ENCODE measurements at regions not wholly inside any gene's neighbourhood (a gene's known extent, or its start where the extent isn't known, plus 50 kb on each side); places are given as distances from the start of the nearest gene placed in this dataset.
"Not testable (repeated sequence)": the region's sequence is repeated elsewhere in the genome, so short reads cannot be mapped to it uniquely, and the experiment has no call there.

DNA sequence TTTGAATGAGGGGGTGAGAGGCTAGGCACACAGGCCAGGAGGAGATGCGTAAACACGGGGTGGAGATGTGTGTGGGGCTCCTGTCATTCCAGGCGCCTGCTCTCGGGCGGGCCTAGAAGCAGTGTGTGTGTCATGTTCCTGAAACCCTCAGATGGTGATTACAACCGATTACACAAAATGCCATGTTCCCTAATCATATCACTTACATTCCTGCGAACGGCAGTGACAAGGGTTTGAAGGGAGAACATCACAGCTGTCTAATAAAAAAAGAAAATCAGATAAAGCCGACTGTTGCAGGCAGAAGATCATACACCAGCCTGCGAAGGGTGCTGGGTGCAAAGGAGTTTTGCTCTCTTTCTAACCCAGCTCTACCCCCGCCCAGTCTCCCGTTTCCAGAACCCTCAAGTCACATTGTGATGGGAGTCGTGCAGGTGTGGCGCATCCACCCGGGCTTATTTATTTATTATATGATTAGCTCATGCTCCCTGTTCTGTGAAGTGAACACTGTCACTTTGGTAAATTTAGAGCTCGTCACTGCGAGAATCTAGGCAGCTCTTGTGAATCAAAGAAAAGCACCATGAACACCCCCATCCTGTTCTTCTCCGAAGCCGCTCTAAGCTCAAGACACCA, 140.3 kb downstream of the NR2F2 start:
- no peak for DNase-seq

GRCh38 chr15:96472681-96473080, 142.2 kb downstream of the NR2F2 start:
- no peak for DNase-seq

DNA sequence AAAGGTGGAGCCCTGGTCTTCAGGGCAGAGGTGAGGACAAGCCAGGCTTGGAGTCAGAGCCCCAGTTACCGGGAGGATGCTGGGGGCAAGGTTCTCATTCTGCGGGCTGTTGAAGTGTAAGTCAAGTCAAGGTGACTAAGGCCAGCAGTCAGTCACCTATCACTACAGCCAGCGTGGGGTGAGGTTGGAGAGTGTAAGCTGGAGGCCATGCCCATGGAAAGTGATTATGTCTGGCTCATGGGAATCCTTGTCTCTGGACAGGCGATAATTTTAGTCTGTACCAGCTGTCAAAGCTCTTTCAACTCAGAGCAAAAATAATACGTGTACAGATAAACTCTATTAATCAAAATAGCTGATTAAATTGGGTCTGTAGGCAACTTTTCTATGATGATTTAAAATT, 143.1 kb downstream of the NR2F2 start:
- DNase-seq = no peak

- DNase-seq = no peak
These were observed 143.7 kb downstream of the NR2F2 start for GRCh38 chr15:96474231-96474664.

- no peak for DNase-seq
These were observed 146.7 kb downstream of the NR2F2 start for GRCh38 chr15:96477227-96477626.

GRCh38 chr15:96484412-96484811, 153.9 kb downstream of the NR2F2 start:
- DNase-seq = not testable (repeated sequence)

- DNase-seq = no peak
These were observed 154.3 kb downstream of the NR2F2 start for GRCh38 chr15:96484830-96485229.

GRCh38 chr15:96487245-96487644, 156.7 kb downstream of the NR2F2 start:
- DNase-seq = no peak

GRCh38 chr15:96491066-96491699, 160.7 kb downstream of the NR2F2 start:
- DNase-seq = not testable (repeated sequence)

GRCh38 chr15:96491700-96492644, 161.5 kb downstream of the NR2F2 start:
- DNase-seq = not testable (repeated sequence)

GRCh38 chr15:96494505-96494904, 164.0 kb downstream of the NR2F2 start:
- DNase-seq = no peak

DNA sequence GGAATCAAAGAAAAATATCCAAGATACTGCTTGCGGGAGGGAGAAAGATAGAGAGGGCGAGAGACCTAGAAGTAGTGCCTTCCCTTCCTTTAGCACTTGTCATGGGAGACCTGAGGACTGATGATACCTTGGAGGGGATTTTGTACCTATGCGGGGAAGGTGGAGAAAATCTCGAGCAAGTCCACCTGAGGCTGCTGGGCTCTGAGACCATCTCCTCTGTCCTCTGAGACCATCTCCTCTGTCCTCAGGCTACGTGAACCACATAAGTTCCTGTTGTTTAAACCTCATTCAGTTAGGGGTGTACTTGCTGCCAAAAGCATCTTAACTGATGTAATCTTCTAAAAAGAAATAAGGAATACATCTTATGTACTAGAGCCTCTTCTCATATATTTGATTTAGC, 164.9 kb downstream of the NR2F2 start:
- DNase-seq = no peak

DNA sequence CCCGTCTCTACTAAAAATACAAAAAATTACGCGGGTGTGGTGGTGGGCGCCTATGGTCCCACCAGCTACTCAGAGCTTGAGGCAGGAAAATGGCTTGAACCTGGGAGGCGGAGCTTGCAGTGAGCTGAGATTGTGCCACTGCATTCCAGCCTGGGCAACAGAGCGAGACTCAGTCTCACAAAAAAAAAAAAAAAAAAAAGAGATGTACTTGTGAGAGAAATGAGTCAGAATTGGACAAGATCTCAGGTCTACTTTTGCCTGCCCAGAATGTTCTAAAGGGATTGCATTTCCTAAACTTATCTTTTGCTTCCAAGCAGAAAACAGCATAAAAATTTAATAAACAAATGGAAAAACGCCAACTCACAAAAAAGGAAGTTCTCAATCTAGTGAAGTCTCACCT, 167.5 kb downstream of the NR2F2 start:
- no peak for DNase-seq

- no peak for DNase-seq
These were observed 170.0 kb downstream of the NR2F2 start for GRCh38 chr15:96500508-96500907.

GRCh38 chr15:96501362-96501761, 170.9 kb downstream of the NR2F2 start:
- DNase-seq = no peak

- DNase-seq = no peak
These were observed 171.7 kb downstream of the NR2F2 start for GRCh38 chr15:96502196-96502595.

- DNase-seq = no peak
These were observed 172.8 kb downstream of the NR2F2 start for GRCh38 chr15:96503276-96503675.

GRCh38 chr15:96504371-96504770, 173.9 kb downstream of the NR2F2 start:
- DNase-seq = no peak

GRCh38 chr15:96505014-96505413, 174.5 kb downstream of the NR2F2 start:
- DNase-seq = no peak

DNA sequence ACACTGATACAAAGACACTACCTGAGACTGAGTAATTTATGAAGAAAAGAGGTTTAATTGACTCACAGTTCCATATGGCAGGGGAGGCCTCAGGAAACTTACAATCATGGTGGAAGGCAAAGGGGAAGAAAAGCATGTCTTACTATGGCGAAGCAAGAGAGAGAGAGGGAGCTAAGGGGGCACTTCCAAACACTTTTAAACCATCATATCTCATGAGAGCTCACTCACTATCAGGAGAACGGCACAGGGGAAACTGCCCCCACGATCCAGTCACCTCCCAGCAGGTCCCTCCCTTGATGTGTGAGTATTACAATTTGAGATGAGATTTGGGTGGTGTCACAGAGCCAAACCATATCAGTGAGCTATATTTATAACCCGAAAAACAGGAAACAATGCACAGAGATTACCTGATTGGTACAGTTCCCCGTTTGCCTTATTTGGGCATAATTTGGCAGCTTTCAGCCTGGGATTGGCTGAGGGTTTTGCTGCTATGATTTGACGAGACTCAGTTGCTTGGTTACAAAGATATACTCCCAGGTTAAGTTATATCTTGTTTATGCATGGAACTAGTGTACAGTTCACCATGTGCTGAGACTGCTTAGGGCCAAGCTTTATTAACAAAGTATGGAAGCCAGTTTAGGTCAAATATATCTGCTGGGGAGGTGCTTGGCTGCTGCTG, 184.2 kb downstream of the NR2F2 start:
- DNase-seq = no peak

GRCh38 chr15:96515371-96515770, 184.9 kb downstream of the NR2F2 start:
- no peak for DNase-seq

GRCh38 chr15:96521386-96521785, 190.9 kb downstream of the NR2F2 start:
- DNase-seq = no peak

Data from skin of body (tissue), 1 donor.